ENCODE measurements at regions not wholly inside any gene's neighbourhood (a gene's known extent, or its start where the extent isn't known, plus 50 kb on each side); places are given as distances from the start of the nearest gene placed in this dataset.

- Histone ChIP-seq H3K9me3 (no peaks in the 10 kb centered on the region), H3K4me1 (peaks cover 0 to 54% (median 29%) of the 10 kb centered on the region in 4 donors), H3K27me3 (no peaks in the 10 kb centered on the region), H3K27ac (peak overlapping the region in 3 of 4 donors; percentile 1 to 70 (median 64)), H3K36me3 (no peaks in the 10 kb centered on the region), H3K4me3 (no peak overlapping the region)
- intact Hi-C loops (cut with DNase I), result loop anchor here (10.0 kb wide), 1 partner anchor 354 kb away; no protein-coding TSS in a partner anchor
- 90 to 97% methylated on average over 1 of the region's 1 CpG for WGBS, 2 donors
- no peak for TF ChIP-seq EP300 (IDR thresholded peaks at IDR 0.05)
- no peak for TF ChIP-seq POLR2AphosphoS5 (IDR thresholded peaks at IDR 0.05)
- TF ChIP-seq CTCF (IDR thresholded peaks at IDR 0.05), result no peak
- TF ChIP-seq POLR2A (IDR thresholded peaks at IDR 0.05), result no peak
- DNase-seq, result no peak
Measured at GRCh38 chr3:159830523-159831154, 158.0 kb upstream of the IL12A start.

GRCh38 chr3:159831466-159831865, 157.2 kb upstream of the IL12A start:
- Histone ChIP-seq H3K36me3 (no peaks in the 10 kb centered on the region), H3K27me3 (no peaks in the 10 kb centered on the region), H3K27ac (peak overlapping the region in 2 of 4 donors; percentile 64 to 70), H3K4me3 (no peak overlapping the region), H3K4me1 (peaks cover 0 to 59% (median 34%) of the 10 kb centered on the region in 4 donors), H3K9me3 (no peaks in the 10 kb centered on the region)
- TF ChIP-seq POLR2AphosphoS5 (IDR thresholded peaks at IDR 0.05) (no peak), EP300 (IDR thresholded peaks at IDR 0.05) (no peak), CTCF (IDR thresholded peaks at IDR 0.05) (no peak), POLR2A (IDR thresholded peaks at IDR 0.05) (no peak)
- DNase-seq, result no peak
- WGBS, 2 donors, result 86 to 92% methylated on average over 2 of the region's 2 CpGs
- intact Hi-C loops (cut with DNase I), result loop anchor here (10.0 kb wide), 1 partner anchor 353 kb away; no protein-coding TSS in a partner anchor

GRCh38 chr3:159832024-159832423, 156.6 kb upstream of the IL12A start:
- TF ChIP-seq EP300 (IDR thresholded peaks at IDR 0.05) (no peak), CTCF (IDR thresholded peaks at IDR 0.05) (no peak), POLR2AphosphoS5 (IDR thresholded peaks at IDR 0.05) (no peak), POLR2A (IDR thresholded peaks at IDR 0.05) (no peak)
- WGBS, 2 donors, result 45 to 67% methylated on average over 2 of the region's 2 CpGs
- H3K4me1 ChIP-seq, result peaks cover 0 to 65% (median 39%) of the 10 kb centered on the region in 4 donors

GRCh38 chr3:159835126-159835525, 153.5 kb upstream of the IL12A start:
- no peaks in the 10 kb centered on the region for H3K36me3 ChIP-seq
- TF ChIP-seq CTCF (IDR thresholded peaks at IDR 0.05) (no peak), POLR2AphosphoS5 (IDR thresholded peaks at IDR 0.05) (no peak), EP300 (IDR thresholded peaks at IDR 0.05) (no peak), POLR2A (IDR thresholded peaks at IDR 0.05) (no peak)
- H3K27me3 ChIP-seq, result no peaks in the 10 kb centered on the region
- WGBS, 2 donors, result 89 to 92% methylated on average over 1 of the region's 1 CpG
- no peak for DNase-seq
- intact Hi-C loops (cut with DNase I), result loop anchor here (10.0 kb wide), 1 partner anchor 350 kb away; no protein-coding TSS in a partner anchor
- H3K27ac ChIP-seq, result peak overlapping the region; percentile 71 to 85 (median 80)
- peaks cover 0 to 70% (median 49%) of the 10 kb centered on the region in 4 donors for H3K4me1 ChIP-seq
- no peak overlapping the region for H3K4me3 ChIP-seq
- H3K9me3 ChIP-seq, result no peaks in the 10 kb centered on the region

More at GRCh38 chr3:159832024-159832423, 156.6 kb upstream of the IL12A start:
- peak overlapping the region in 2 of 4 donors; percentile 1 to 64 for H3K27ac ChIP-seq
- H3K4me3 ChIP-seq, result no peak overlapping the region
- intact Hi-C loops (cut with DNase I), result loop anchor here (10.0 kb wide), 1 partner anchor 353 kb away; no protein-coding TSS in a partner anchor
- H3K9me3 ChIP-seq, result no peaks in the 10 kb centered on the region
- H3K27me3 ChIP-seq, result no peaks in the 10 kb centered on the region
- DNase-seq, result no peak
- no peaks in the 10 kb centered on the region for H3K36me3 ChIP-seq
